ENCODE measurements at regions not wholly inside any gene's neighbourhood (a gene's known extent, or its start where the extent isn't known, plus 50 kb on each side); places are given as distances from the start of the nearest gene placed in this dataset.

DNA sequence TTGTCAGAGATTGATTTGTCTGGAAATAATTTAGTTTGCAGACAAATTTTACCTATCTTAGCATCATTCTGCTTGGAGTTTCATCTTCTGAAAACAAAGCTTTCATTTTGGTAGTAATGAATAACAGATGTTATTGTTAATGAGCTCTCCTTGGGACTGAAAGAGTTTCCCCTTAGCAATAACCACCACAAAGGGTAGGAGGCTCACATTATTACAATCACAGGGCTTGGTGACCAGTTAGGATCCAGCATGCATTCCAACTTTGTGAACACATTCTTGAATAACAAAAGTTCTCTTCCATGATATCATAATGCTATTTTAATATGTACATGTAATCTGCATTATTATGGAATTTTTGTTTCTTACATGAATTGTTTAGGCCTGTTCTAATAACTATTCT is 148.8 kb upstream of the VWC2 start:
- no peak overlapping the region for H3K27ac ChIP-seq
- H3K9me3 ChIP-seq: no peaks in the 10 kb centered on the region
- no peaks in the 10 kb centered on the region for H3K27me3 ChIP-seq (ENCODE audit: insufficient read depth in 3 of 3, low read length in 2 of 3)
- intact Hi-C loops (cut with DNase I): no loop called here
- no peaks in the 10 kb centered on the region for H3K4me1 ChIP-seq
- no peak for ATAC-seq
- H3K4me3 ChIP-seq: no peak overlapping the region
- no peaks in the 10 kb centered on the region for H3K36me3 ChIP-seq (ENCODE audit: insufficient read depth in 1 of 2, low read depth in 1 of 2)
- no peak for DNase-seq
- TF ChIP-seq, protein P1, sequence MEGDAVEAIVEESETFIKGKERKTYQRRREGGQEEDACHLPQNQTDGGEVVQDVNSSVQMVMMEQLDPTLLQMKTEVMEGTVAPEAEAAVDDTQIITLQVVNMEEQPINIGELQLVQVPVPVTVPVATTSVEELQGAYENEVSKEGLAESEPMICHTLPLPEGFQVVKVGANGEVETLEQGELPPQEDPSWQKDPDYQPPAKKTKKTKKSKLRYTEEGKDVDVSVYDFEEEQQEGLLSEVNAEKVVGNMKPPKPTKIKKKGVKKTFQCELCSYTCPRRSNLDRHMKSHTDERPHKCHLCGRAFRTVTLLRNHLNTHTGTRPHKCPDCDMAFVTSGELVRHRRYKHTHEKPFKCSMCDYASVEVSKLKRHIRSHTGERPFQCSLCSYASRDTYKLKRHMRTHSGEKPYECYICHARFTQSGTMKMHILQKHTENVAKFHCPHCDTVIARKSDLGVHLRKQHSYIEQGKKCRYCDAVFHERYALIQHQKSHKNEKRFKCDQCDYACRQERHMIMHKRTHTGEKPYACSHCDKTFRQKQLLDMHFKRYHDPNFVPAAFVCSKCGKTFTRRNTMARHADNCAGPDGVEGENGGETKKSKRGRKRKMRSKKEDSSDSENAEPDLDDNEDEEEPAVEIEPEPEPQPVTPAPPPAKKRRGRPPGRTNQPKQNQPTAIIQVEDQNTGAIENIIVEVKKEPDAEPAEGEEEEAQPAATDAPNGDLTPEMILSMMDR (IDR thresholded peaks at IDR 0.05): no peak

DNA sequence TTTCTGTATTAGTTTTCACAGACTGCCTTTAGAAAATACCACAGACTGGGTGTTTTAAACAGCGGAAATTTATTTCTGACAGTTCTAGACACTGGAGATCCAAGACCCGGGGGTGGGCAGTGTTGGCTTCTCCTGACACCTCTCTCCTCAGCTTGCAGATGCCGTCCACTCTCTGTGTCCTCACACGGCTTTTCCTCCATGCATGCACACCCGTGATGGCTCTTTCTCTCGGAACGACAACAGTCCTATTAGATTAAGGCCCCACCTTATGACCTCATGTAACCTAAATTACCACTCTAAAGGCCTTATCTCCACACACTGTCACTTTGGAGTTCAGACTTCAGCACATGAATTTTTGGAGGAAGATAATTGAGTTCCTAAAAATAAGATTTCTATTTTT is 142.9 kb upstream of the VWC2 start:
- intact Hi-C loops (cut with DNase I): no loop called here

GRCh38 chr7:49631071-49631815 is 142.2 kb upstream of the VWC2 start:
- ATAC-seq (no peak), DNase-seq (no peak)
- Histone ChIP-seq H3K4me3 (no peak overlapping the region), H3K4me1 (no peaks in the 10 kb centered on the region), H3K9me3 (no peaks in the 10 kb centered on the region), H3K27ac (no peak overlapping the region), H3K27me3 (ENCODE audit: insufficient read depth in 3 of 3, low read length in 2 of 3) (no peaks in the 10 kb centered on the region), H3K36me3 (ENCODE audit: insufficient read depth in 1 of 2, low read depth in 1 of 2) (no peaks in the 10 kb centered on the region)
- intact Hi-C loops (cut with DNase I): no loop called here
- TF ChIP-seq, protein P1 (IDR thresholded peaks at IDR 0.05): no peak

More for the DNA sequence above, 142.9 kb upstream of the VWC2 start:
- H3K27ac ChIP-seq: no peak overlapping the region
- no peaks in the 10 kb centered on the region for H3K27me3 ChIP-seq (ENCODE audit: insufficient read depth in 3 of 3, low read length in 2 of 3)
- no peak for DNase-seq
- no peaks in the 10 kb centered on the region for H3K4me1 ChIP-seq
- H3K36me3 ChIP-seq (ENCODE audit: insufficient read depth in 1 of 2, low read depth in 1 of 2): no peaks in the 10 kb centered on the region
- no peak for ATAC-seq
- H3K4me3 ChIP-seq: no peak overlapping the region
- 72 to 78% (median 77%) methylated on average over 7 of the region's 7 CpGs for WGBS, 3 donors
- TF ChIP-seq, protein P1 (IDR thresholded peaks at IDR 0.05): no peak
- H3K9me3 ChIP-seq: no peaks in the 10 kb centered on the region

- intact Hi-C loops (cut with DNase I): no loop called here
- H3K9me3 ChIP-seq: no peaks in the 10 kb centered on the region
- no peaks in the 10 kb centered on the region for H3K36me3 ChIP-seq (ENCODE audit: insufficient read depth in 1 of 2, low read depth in 1 of 2)
- 45 to 66% (median 62%) methylated on average over 7 to 8 of the region's 8 CpGs for WGBS, 3 donors
- TF ChIP-seq, protein P1 (IDR thresholded peaks at IDR 0.05): no peak
- H3K27ac ChIP-seq: no peak overlapping the region
- H3K27me3 ChIP-seq (ENCODE audit: insufficient read depth in 3 of 3, low read length in 2 of 3): no peaks in the 10 kb centered on the region
- H3K4me3 ChIP-seq: no peak overlapping the region
- H3K4me1 ChIP-seq: no peaks in the 10 kb centered on the region
- no peak for ATAC-seq
- DNase-seq: no peak
Observed at GRCh38 chr7:49631960-49632359, 141.5 kb upstream of the VWC2 start.

DNA sequence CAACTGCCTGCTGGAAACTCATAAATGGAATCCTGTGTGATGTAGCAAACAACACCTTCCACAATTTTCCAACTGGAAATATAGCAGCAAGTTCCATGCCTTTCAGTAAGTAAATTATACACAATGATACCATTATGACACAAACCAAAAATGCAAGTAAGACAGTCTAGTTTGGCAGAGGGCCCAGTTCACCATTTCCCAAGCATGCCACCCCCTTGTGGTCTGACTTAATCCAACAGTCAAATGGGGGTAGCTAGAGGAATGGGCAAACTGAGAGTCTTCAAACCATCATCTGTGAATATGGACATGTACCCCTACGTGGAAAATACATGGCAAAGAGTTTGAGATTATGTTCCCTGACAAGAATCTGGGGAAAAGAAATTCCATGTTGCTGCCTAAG is 137.6 kb upstream of the VWC2 start:
- H3K4me1 ChIP-seq: no peaks in the 10 kb centered on the region
- intact Hi-C loops (cut with DNase I): no loop called here
- H3K27me3 ChIP-seq (ENCODE audit: insufficient read depth in 3 of 3, low read length in 2 of 3): no peaks in the 10 kb centered on the region
- no peak for DNase-seq
- no peaks in the 10 kb centered on the region for H3K36me3 ChIP-seq (ENCODE audit: insufficient read depth in 1 of 2, low read depth in 1 of 2)
- no peaks in the 10 kb centered on the region for H3K9me3 ChIP-seq
- TF ChIP-seq, protein P1 (IDR thresholded peaks at IDR 0.05): no peak
- H3K4me3 ChIP-seq: no peak overlapping the region
- H3K27ac ChIP-seq: no peak overlapping the region
- ATAC-seq: no peak
- WGBS, 3 donors: 65 to 79% (median 79%) methylated on average over 1 of the region's 1 CpG

Data from psoas muscle (tissue), 7 donors.